CD14-positive monocyte (primary cell): ENCODE measurements at regions not wholly inside any gene's neighbourhood (a gene's known extent, or its start where the extent isn't known, plus 50 kb on each side); places are given as distances from the start of the nearest gene placed in this dataset.

Experiments used
- DNase-seq, 3 donors: peaks; one replicate each; pipeline ENCODE4 v3.0.0-alpha.2; 2011 to 2022
- H2AFZ ChIP-seq: 2 replicates; pipeline ENCODE4 v1.6.0; 2012; ENCODE audit warnings: mild to moderate bottlenecking, low read depth, low read length, inconsistent platforms; ENCODE audit not compliant: insufficient read depth, poor library complexity, severe bottlenecking
- H3K27ac ChIP-seq, 2 donors: 1 replicate in 1 of 2; 2 replicates in 1 of 2; pipeline ENCODE4 v1.5.1; 2012 to 2013; ENCODE audit warnings: low read length in 2 of 2, control low read depth in 1 of 2, inconsistent platforms in 1 of 2, low read depth in 1 of 2, mild to moderate bottlenecking in 1 of 2
- H3K27me3 ChIP-seq, 2 donors: one replicate each; pipeline versions ENCODE4 v1.6.0 to v1.6.1; 2011 to 2013; ENCODE audit warnings: low read length in 2 of 2; ENCODE audit not compliant: control insufficient read depth in 2 of 2, insufficient read depth in 2 of 2
- H3K36me3 ChIP-seq, 2 donors: replicated peaks in 1 of 2; 1 replicate in 1 of 2; 2 replicates in 1 of 2; pipeline versions ENCODE4 v1.5.1 to v1.6.1; 2012 to 2013; ENCODE audit warnings: low read length in 2 of 2, control low read depth in 1 of 2, inconsistent platforms in 1 of 2, mild to moderate bottlenecking in 1 of 2; ENCODE audit not compliant: insufficient read depth in 2 of 2, control insufficient read depth in 1 of 2
- H3K4me1 ChIP-seq, 2 donors: 1 replicate in 1 of 2; 2 replicates in 1 of 2; pipeline versions ENCODE4 v1.5.1 to v1.6.1; 2012 to 2013; ENCODE audit warnings: low read length in 2 of 2, control low read depth in 1 of 2, inconsistent platforms in 1 of 2, mild to moderate bottlenecking in 1 of 2, moderate library complexity in 1 of 2; ENCODE audit not compliant: insufficient read depth in 2 of 2, control insufficient read depth in 1 of 2
- H3K4me2 ChIP-seq: replicated peaks from 2 replicates; pipeline ENCODE3; 2012; ENCODE audit warnings: low read length, moderate library complexity, mild to moderate bottlenecking; ENCODE audit not compliant: poor library complexity, severe bottlenecking; ENCODE audit errors: extremely low read depth
- H3K4me3 ChIP-seq, 3 experiments: fragments of 200-600 bp in 1 of 3; sonication (generic) in 1 of 3; replicated peaks in 1 of 3; 1 replicate in 2 of 3; 2 replicates in 1 of 3; pipeline ENCODE4 v1.5.1; 2011 to 2013; ENCODE audit warnings: low read length in 3 of 3, mild to moderate bottlenecking in 3 of 3, control low read depth in 2 of 3, low read depth in 2 of 3, inconsistent platforms in 1 of 3, moderate library complexity in 1 of 3
- H3K79me2 ChIP-seq: 2 replicates; pipeline ENCODE4 v1.6.0; 2012; ENCODE audit warnings: mild to moderate bottlenecking, control low read depth, inconsistent platforms, low read length, moderate library complexity; ENCODE audit not compliant: insufficient read depth
- H3K9ac ChIP-seq: 2 replicates; pipeline ENCODE4 v1.6.0; 2017; ENCODE audit warnings: low read length, mild to moderate bottlenecking; ENCODE audit not compliant: insufficient read depth, poor library complexity, severe bottlenecking
- H3K9me3 ChIP-seq, 2 donors: replicated peaks in 1 of 2; 1 replicate in 1 of 2; 2 replicates in 1 of 2; pipeline versions ENCODE4 v1.5.1 to v1.6.1; 2012 to 2013; ENCODE audit warnings: low read length in 2 of 2, control low read depth in 1 of 2; ENCODE audit not compliant: control insufficient read depth in 1 of 2, insufficient read depth in 1 of 2
- H4K20me1 ChIP-seq: 2 replicates; pipeline ENCODE4 v1.6.0; 2012; ENCODE audit warnings: mild to moderate bottlenecking, low read length, control low read depth, moderate library complexity; ENCODE audit not compliant: insufficient read depth
- H3K27ac Mint-ChIP-seq, 7 donors: one replicate each; pipeline ENCODE4 v1.8.0; 2020; ENCODE audit warnings: mild to moderate bottlenecking in 7 of 7, mixed read lengths in 7 of 7, moderate library complexity in 6 of 7, inconsistent platforms in 2 of 7
- H3K27me3 Mint-ChIP-seq, 3 donors: one replicate each; pipeline ENCODE4 v1.8.0; 2021 to 2022; ENCODE audit warnings: low read depth in 3 of 3, mild to moderate bottlenecking in 3 of 3, mixed read lengths in 3 of 3, moderate library complexity in 3 of 3, inconsistent platforms in 1 of 3
- H3K36me3 Mint-ChIP-seq, 2 donors: one replicate each; pipeline ENCODE4 v1.8.0; 2020; ENCODE audit warnings: mixed read lengths in 2 of 2, inconsistent platforms in 1 of 2, mild to moderate bottlenecking in 1 of 2
- H3K4me1 Mint-ChIP-seq: one replicate; pipeline ENCODE4 v1.8.0; 2020; ENCODE audit warnings: mild to moderate bottlenecking, mixed read lengths
- H3K4me3 Mint-ChIP-seq, 2 donors: one replicate each; pipeline ENCODE4 v1.8.0; 2020; ENCODE audit warnings: mild to moderate bottlenecking in 2 of 2, mixed read lengths in 2 of 2, moderate library complexity in 1 of 2
- H3K9me3 Mint-ChIP-seq, 7 donors: one replicate each; pipeline ENCODE4 v1.8.0; 2020 to 2022; ENCODE audit warnings: mixed read lengths in 7 of 7, mild to moderate bottlenecking in 6 of 7, moderate library complexity in 6 of 7, inconsistent platforms in 2 of 7
- WGBS: methylation state at CpG from one replicate; pipeline ENCODE4 v1.1.5; 2013; ENCODE audit warnings: missing lambda C conversion rate; ENCODE audit not compliant: insufficient coverage; 5-methylcytosine and 5-hydroxymethylcytosine counted together
- intact Hi-C, 2 donors: fragments of 100-400 bp; cut with micrococcal nuclease; formaldehyde crosslinking; loops; one replicate each; pipeline versions ENCODE4 v1.15.0 to v1.15.1; 2023
- TF ChIP-seq, protein P1 (sequence below): fragments of 200-600 bp; IDR thresholded peaks from one replicate; pipeline ENCODE4 v1.8.0; 2022; ENCODE audit warnings: antibody characterized with exemption, mild to moderate bottlenecking

GRCh38 chr22:20651286-20651685 is 122.6 kb upstream of the SERPIND1 start:
- H2AFZ ChIP-seq, result no peak overlapping the region
- no peak for DNase-seq
- TF ChIP-seq, protein P1, sequence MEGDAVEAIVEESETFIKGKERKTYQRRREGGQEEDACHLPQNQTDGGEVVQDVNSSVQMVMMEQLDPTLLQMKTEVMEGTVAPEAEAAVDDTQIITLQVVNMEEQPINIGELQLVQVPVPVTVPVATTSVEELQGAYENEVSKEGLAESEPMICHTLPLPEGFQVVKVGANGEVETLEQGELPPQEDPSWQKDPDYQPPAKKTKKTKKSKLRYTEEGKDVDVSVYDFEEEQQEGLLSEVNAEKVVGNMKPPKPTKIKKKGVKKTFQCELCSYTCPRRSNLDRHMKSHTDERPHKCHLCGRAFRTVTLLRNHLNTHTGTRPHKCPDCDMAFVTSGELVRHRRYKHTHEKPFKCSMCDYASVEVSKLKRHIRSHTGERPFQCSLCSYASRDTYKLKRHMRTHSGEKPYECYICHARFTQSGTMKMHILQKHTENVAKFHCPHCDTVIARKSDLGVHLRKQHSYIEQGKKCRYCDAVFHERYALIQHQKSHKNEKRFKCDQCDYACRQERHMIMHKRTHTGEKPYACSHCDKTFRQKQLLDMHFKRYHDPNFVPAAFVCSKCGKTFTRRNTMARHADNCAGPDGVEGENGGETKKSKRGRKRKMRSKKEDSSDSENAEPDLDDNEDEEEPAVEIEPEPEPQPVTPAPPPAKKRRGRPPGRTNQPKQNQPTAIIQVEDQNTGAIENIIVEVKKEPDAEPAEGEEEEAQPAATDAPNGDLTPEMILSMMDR, result no peak
- no peaks in the 10 kb centered on the region for H3K27me3 ChIP-seq
- H3K4me2 ChIP-seq, result no peak overlapping the region
- H3K4me3 ChIP-seq, result no peak overlapping the region
- H3K4me1 ChIP-seq, result no peaks in the 10 kb centered on the region
- H3K79me2 ChIP-seq, result no peaks in the 10 kb centered on the region
- Mint-ChIP-seq H3K4me1 (no peaks in the 10 kb centered on the region), H3K9me3 (peaks cover 0 to 1% (median 0%) of the 10 kb centered on the region in 7 donors), H3K27ac (no peak overlapping the region), H3K27me3 (peaks cover 0 to 4% (median 2%) of the 10 kb centered on the region in 3 donors), H3K36me3 (no peaks in the 10 kb centered on the region), H3K4me3 (no peak overlapping the region)
- intact Hi-C loops, result no loop called here
- H4K20me1 ChIP-seq, result no peaks in the 10 kb centered on the region
- H3K27ac ChIP-seq, result no peak overlapping the region
- H3K9me3 ChIP-seq, result no peaks in the 10 kb centered on the region
- WGBS, result no CpG with 5 or more reads among the region's 2 CpGs
- H3K36me3 ChIP-seq, result no peaks in the 10 kb centered on the region
- no peak overlapping the region for H3K9ac ChIP-seq

- Mint-ChIP-seq H3K4me3 (no peak overlapping the region), H3K9me3 (peaks cover 0 to 1% (median 0%) of the 10 kb centered on the region in 7 donors), H3K27me3 (peaks cover 0 to 4% (median 2%) of the 10 kb centered on the region in 3 donors), H3K36me3 (no peaks in the 10 kb centered on the region), H3K4me1 (no peaks in the 10 kb centered on the region), H3K27ac (no peak overlapping the region)
- DNase-seq, result no peak
- intact Hi-C loops, result no loop called here
- no peak overlapping the region for H3K27ac ChIP-seq
- H3K4me2 ChIP-seq, result no peak overlapping the region
- H3K79me2 ChIP-seq, result no peaks in the 10 kb centered on the region
- H4K20me1 ChIP-seq, result no peaks in the 10 kb centered on the region
- WGBS, result 83% methylated on average over 3 of the region's 6 CpGs
- H3K36me3 ChIP-seq, result no peaks in the 10 kb centered on the region
- TF ChIP-seq, protein P1, result no peak
- H2AFZ ChIP-seq, result no peak overlapping the region
- H3K4me3 ChIP-seq, result no peak overlapping the region
- no peaks in the 10 kb centered on the region for H3K9me3 ChIP-seq
- H3K27me3 ChIP-seq, result no peaks in the 10 kb centered on the region
- no peak overlapping the region for H3K9ac ChIP-seq
- H3K4me1 ChIP-seq, result no peaks in the 10 kb centered on the region
Observed at GRCh38 chr22:20652130-20652529, 121.8 kb upstream of the SERPIND1 start.
